Psoas muscle (tissue), 7 donors: ENCODE measurements at regions not wholly inside any gene's neighbourhood (a gene's known extent, or its start where the extent isn't known, plus 50 kb on each side); places are given as distances from the start of the nearest gene placed in this dataset.

Experiments
- ATAC-seq, 4 donors: fragments of 200-7000 bp; cut with Tn5 transposase; one replicate each; pipeline ENCODE4 v1.9.1; 2020; ENCODE audit warnings: moderate library complexity in 3 of 4, mild to moderate bottlenecking in 2 of 4
- DNase-seq, 2 donors: peaks; one replicate each; pipeline ENCODE4 v3.0.0-alpha.2; 2020
- H3K27ac ChIP-seq: fragments of 200-600 bp; one replicate; pipeline ENCODE4 v1.8.0; 2022
- H3K27me3 ChIP-seq, 3 donors: fragments of 200-600 bp in 1 of 3; one replicate each; pipeline versions ENCODE4 v1.6.1 to v1.8.0; 2013 to 2022; ENCODE audit warnings: low read length in 2 of 3, mild to moderate bottlenecking in 2 of 3, moderate library complexity in 1 of 3; ENCODE audit not compliant: insufficient read depth in 3 of 3
- H3K36me3 ChIP-seq, 2 donors: fragments of 200-600 bp in 1 of 2; one replicate each; pipeline versions ENCODE4 v1.6.1 to v1.8.0; 2013 to 2022; ENCODE audit warnings: low read depth in 1 of 2, mild to moderate bottlenecking in 1 of 2, moderate library complexity in 1 of 2; ENCODE audit not compliant: insufficient read depth in 1 of 2
- H3K4me1 ChIP-seq: fragments of 200-600 bp; one replicate; pipeline ENCODE4 v1.8.0; 2022
- H3K4me3 ChIP-seq: fragments of 200-600 bp; one replicate; pipeline ENCODE4 v1.8.0; 2022; ENCODE audit warnings: mild to moderate bottlenecking
- H3K9me3 ChIP-seq: fragments of 200-600 bp; one replicate; pipeline ENCODE4 v1.8.0; 2022
- CTCF ChIP-seq: fragments of 200-600 bp; IDR thresholded peaks from one replicate; pipeline ENCODE4 v1.8.0; 2022; ENCODE audit warnings: antibody characterized with exemption
- WGBS, 3 donors: extraction: QIAGEN DNeasy Blood & Tissue Kit; methylation state at CpG; one replicate each; pipeline versions ENCODE4 v1.1.6 to v1.1.7; 2013; 5-methylcytosine and 5-hydroxymethylcytosine counted together
- intact Hi-C, 2 donors: fragments of 100-400 bp; cut with DNase I; formaldehyde crosslinking; loops; one replicate each; pipeline versions ENCODE4 v1.11.0 to v1.14.2; 2022
- donor health status: healthy with polysubstance abuse.
- donor health status: DM: no; HTN: no; CAD: no; lungs with moderate emphysema.
- donor health status: Bipolar disorder and iron deficiency.
- donor health status: healthy.
- donor health status: DM: yes; HTN: yes; CAD: no.
- donor health status: DM: no; HTN: no; CAD: no.
- donor health status: DM: yes; HTN: yes; CAD: no.

- no peak for ATAC-seq
Measured at GRCh38 chr7:68336594-68336993, 1261.7 kb upstream of the AUTS2 start.

DNA sequence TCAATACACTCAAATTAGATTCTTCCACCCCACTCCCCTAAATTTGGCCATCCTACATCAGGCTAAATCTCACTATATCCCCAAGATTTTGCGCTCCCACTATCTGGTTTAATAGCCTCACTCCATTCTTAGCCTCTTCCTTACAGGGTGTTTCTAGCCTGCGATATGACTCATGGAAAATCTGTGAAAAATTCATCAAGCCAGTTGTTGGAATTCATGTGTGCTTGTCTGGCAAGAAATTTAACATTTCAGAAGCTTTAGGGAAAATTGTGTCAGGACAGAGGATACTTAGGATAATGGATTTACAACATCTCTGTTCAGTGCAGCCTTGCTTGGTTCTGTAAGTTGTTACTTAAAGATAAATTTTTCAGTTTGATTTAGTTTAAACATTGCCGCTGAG lies 1249.9 kb upstream of the AUTS2 start:
- DNase-seq (no peak), ATAC-seq (no peak)
- Histone ChIP-seq H3K27ac (no peak overlapping the region), H3K4me1 (peaks cover 4% of the 10 kb centered on the region), H3K9me3 (no peaks in the 10 kb centered on the region), H3K27me3 (no peaks in the 10 kb centered on the region), H3K36me3 (no peaks in the 10 kb centered on the region), H3K4me3 (no peak overlapping the region)
- WGBS, 3 donors: 88 to 93% (median 89%) methylated on average over 3 of the region's 3 CpGs
- no peak for TF ChIP-seq CTCF
- intact Hi-C loops: no loop called here

More at GRCh38 chr7:68336594-68336993, 1261.7 kb upstream of the AUTS2 start:
- no peak overlapping the region for H3K4me3 ChIP-seq
- 79 to 87% (median 85%) methylated on average over 8 of the region's 8 CpGs for WGBS, 3 donors
- DNase-seq: no peak
- no peak for TF ChIP-seq CTCF
- no peaks in the 10 kb centered on the region for H3K36me3 ChIP-seq
- H3K9me3 ChIP-seq: peaks cover 5% of the 10 kb centered on the region
- H3K27ac ChIP-seq: no peak overlapping the region
- intact Hi-C loops: no loop called here
- no peaks in the 10 kb centered on the region for H3K27me3 ChIP-seq
- peaks cover 6% of the 10 kb centered on the region for H3K4me1 ChIP-seq

- WGBS, 3 donors: 62 to 77% (median 76%) methylated on average over 7 of the region's 7 CpGs
- intact Hi-C loops: no loop called here
- no peak for DNase-seq
- no peak overlapping the region for H3K4me3 ChIP-seq
- no peaks in the 10 kb centered on the region for H3K27me3 ChIP-seq
- H3K9me3 ChIP-seq: no peaks in the 10 kb centered on the region
- no peak overlapping the region for H3K27ac ChIP-seq
- peaks cover 3% of the 10 kb centered on the region for H3K4me1 ChIP-seq
- no peaks in the 10 kb centered on the region for H3K36me3 ChIP-seq
- TF ChIP-seq CTCF: no peak
- no peak for ATAC-seq
Measured at GRCh38 chr7:68362745-68363518, 1235.3 kb upstream of the AUTS2 start.

DNA sequence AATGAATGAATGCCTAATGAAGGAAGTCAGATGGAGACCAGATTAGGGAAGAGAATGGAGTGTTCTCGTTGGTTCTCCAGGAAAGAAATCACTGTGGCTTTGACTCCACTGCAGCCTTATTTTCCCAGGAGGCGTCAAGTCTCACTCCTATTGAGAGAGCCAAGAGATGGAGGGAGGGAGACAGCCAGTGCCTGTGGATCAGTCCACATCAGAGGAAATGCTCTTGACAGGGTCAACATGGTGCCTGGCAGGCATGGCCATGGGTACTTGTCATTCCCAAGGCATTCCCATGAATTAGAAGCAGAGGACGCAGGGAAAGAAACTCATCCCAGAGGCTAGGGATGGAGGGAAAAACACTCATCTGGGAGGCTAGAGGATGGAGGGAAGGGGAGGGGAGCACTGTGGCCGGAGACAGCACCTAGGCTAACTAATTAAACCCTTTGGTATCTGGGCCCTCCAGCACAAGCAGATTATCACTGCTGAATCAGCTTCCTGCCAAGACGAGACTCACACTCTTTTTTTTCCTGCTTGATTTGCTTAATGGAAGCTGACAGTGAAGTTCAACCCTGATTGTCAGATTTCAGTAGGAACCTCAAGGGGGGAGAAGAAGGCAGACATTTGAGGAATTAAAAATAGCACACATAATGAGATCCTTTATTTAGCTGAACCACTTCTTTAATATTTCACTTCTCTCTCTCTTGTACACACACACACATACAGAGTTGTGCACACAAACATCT lies 1233.2 kb upstream of the AUTS2 start:
- DNase-seq: no peak
- Histone ChIP-seq H3K4me1 (no peaks in the 10 kb centered on the region), H3K27me3 (no peaks in the 10 kb centered on the region), H3K36me3 (no peaks in the 10 kb centered on the region), H3K27ac (no peak overlapping the region), H3K9me3 (no peaks in the 10 kb centered on the region), H3K4me3 (no peak overlapping the region)
- 60 to 67% (median 63%) methylated on average over 5 of the region's 5 CpGs for WGBS, 3 donors
- intact Hi-C loops: no loop called here
- no peak for ATAC-seq
- no peak for TF ChIP-seq CTCF
